ENCODE measurements at regions not wholly inside any gene's neighbourhood (a gene's known extent, or its start where the extent isn't known, plus 50 kb on each side); places are given as distances from the start of the nearest gene placed in this dataset.

GRCh38 chr1:209134001-209134400 is 449.5 kb upstream of the CAMK1G start:
- no peaks in the 10 kb centered on the region for H3K9me3 ChIP-seq
- no peak for DNase-seq (ENCODE audit: extremely low spot score)
- intact Hi-C loops (cut with DNase I): no loop called here
- no peaks in the 10 kb centered on the region for H3K4me1 ChIP-seq
- H3K27ac ChIP-seq (replicated peaks in 1 of 4): no peak overlapping the region
- H3K4me3 ChIP-seq: no peak overlapping the region
- 79% methylated on average over 5 of the region's 5 CpGs for WGBS
- no peaks in the 10 kb centered on the region for H3K27me3 ChIP-seq
- H3K36me3 ChIP-seq: no peaks in the 10 kb centered on the region
- TF ChIP-seq POLR2AphosphoS5 (IDR thresholded peaks at IDR 0.05) (no peak), EP300 (IDR thresholded peaks at IDR 0.05) (no peak), POLR2A (IDR thresholded peaks at IDR 0.05; ENCODE audit: low read depth) (no peak), CTCF (IDR thresholded peaks at IDR 0.05) (no peak)

GRCh38 chr1:209143916-209144315 is 439.6 kb upstream of the CAMK1G start:
- Histone ChIP-seq H3K4me1 (no peaks in the 10 kb centered on the region), H3K27me3 (no peaks in the 10 kb centered on the region), H3K27ac (replicated peaks in 1 of 4) (no peak overlapping the region), H3K9me3 (no peaks in the 10 kb centered on the region), H3K36me3 (no peaks in the 10 kb centered on the region), H3K4me3 (no peak overlapping the region)
- TF ChIP-seq EP300 (IDR thresholded peaks at IDR 0.05): no peak
- no peak for TF ChIP-seq POLR2AphosphoS5 (IDR thresholded peaks at IDR 0.05)
- no peak for TF ChIP-seq POLR2A (IDR thresholded peaks at IDR 0.05; ENCODE audit: low read depth)
- TF ChIP-seq CTCF (IDR thresholded peaks at IDR 0.05): no peak
- WGBS: 86% methylated on average over 1 of the region's 1 CpG
- intact Hi-C loops (cut with DNase I): no loop called here
- DNase-seq (ENCODE audit: extremely low spot score): no peak

- no peak overlapping the region for H3K4me3 ChIP-seq
- no peak for DNase-seq (ENCODE audit: extremely low spot score)
- WGBS: 29% methylated on average over 3 of the region's 3 CpGs
- intact Hi-C loops (cut with DNase I): no loop called here
- no peaks in the 10 kb centered on the region for H3K36me3 ChIP-seq
- H3K9me3 ChIP-seq: no peaks in the 10 kb centered on the region
- no peaks in the 10 kb centered on the region for H3K4me1 ChIP-seq
- H3K27ac ChIP-seq (replicated peaks in 1 of 4): no peak overlapping the region
- TF ChIP-seq POLR2A (IDR thresholded peaks at IDR 0.05; ENCODE audit: low read depth) (no peak), CTCF (IDR thresholded peaks at IDR 0.05) (no peak), POLR2AphosphoS5 (IDR thresholded peaks at IDR 0.05) (no peak), EP300 (IDR thresholded peaks at IDR 0.05) (no peak)
- no peaks in the 10 kb centered on the region for H3K27me3 ChIP-seq
These were observed 433.4 kb upstream of the CAMK1G start for GRCh38 chr1:209150114-209150513.

- no peaks in the 10 kb centered on the region for H3K9me3 ChIP-seq
- peaks cover 0 to 5% (median 0%) of the 10 kb centered on the region in 4 donors for H3K27me3 ChIP-seq
- 56% methylated on average over 1 of the region's 1 CpG for WGBS
- TF ChIP-seq POLR2AphosphoS5 (IDR thresholded peaks at IDR 0.05) (no peak), EP300 (IDR thresholded peaks at IDR 0.05) (no peak), CTCF (IDR thresholded peaks at IDR 0.05) (no peak), POLR2A (IDR thresholded peaks at IDR 0.05; ENCODE audit: low read depth) (no peak)
- H3K36me3 ChIP-seq: no peaks in the 10 kb centered on the region
- H3K4me1 ChIP-seq: peaks cover 0 to 5% (median 0%) of the 10 kb centered on the region in 4 donors
- no peak overlapping the region for H3K4me3 ChIP-seq
- intact Hi-C loops (cut with DNase I): no loop called here
- H3K27ac ChIP-seq (replicated peaks in 1 of 4): no peak overlapping the region
- DNase-seq (ENCODE audit: extremely low spot score): no peak
These were observed 430.1 kb upstream of the CAMK1G start for GRCh38 chr1:209153411-209153810.

GRCh38 chr1:209154912-209155311 is 428.6 kb upstream of the CAMK1G start:
- intact Hi-C loops (cut with DNase I): no loop called here
- Histone ChIP-seq H3K27me3 (peaks cover 0 to 5% (median 0%) of the 10 kb centered on the region in 4 donors), H3K4me1 (peaks cover 0 to 5% (median 0%) of the 10 kb centered on the region in 4 donors), H3K27ac (replicated peaks in 1 of 4) (no peak overlapping the region), H3K36me3 (no peaks in the 10 kb centered on the region), H3K9me3 (no peaks in the 10 kb centered on the region), H3K4me3 (no peak overlapping the region)
- no peak for DNase-seq (ENCODE audit: extremely low spot score)
- WGBS: 56% methylated on average over 1 of the region's 1 CpG
- TF ChIP-seq CTCF (IDR thresholded peaks at IDR 0.05): no peak
- TF ChIP-seq EP300 (IDR thresholded peaks at IDR 0.05): no peak
- no peak for TF ChIP-seq POLR2A (IDR thresholded peaks at IDR 0.05; ENCODE audit: low read depth)
- no peak for TF ChIP-seq POLR2AphosphoS5 (IDR thresholded peaks at IDR 0.05)
